SU-DHL-6 (cell line): ENCODE measurements at regions not wholly inside any gene's neighbourhood (a gene's known extent, or its start where the extent isn't known, plus 50 kb on each side); places are given as distances from the start of the nearest gene placed in this dataset.

Experiments
- H2AFZ ChIP-seq: fragments of 200-600 bp; sonication (generic); 2 replicates; pipeline ENCODE4 v1.6.1; 2014; ENCODE audit warnings: low read depth, mild to moderate bottlenecking, moderate library complexity, mixed read lengths, antibody characterized with exemption, low read length; ENCODE audit not compliant: severe bottlenecking
- H3F3A ChIP-seq: fragments of 200-600 bp; shearing (Covaris generic); 2 replicates; pipeline ENCODE4 v1.6.0; 2016; ENCODE audit warnings: antibody characterized with exemption, mild to moderate bottlenecking; ENCODE audit not compliant: insufficient read depth
- H3K27ac ChIP-seq: fragments of 200-600 bp; sonication (generic); 2 replicates; pipeline ENCODE4 v1.5.1; 2016; ENCODE audit warnings: low read depth, mild to moderate bottlenecking, low read length, moderate library complexity, mixed read lengths
- H3K27me3 ChIP-seq: fragments of 200-600 bp; sonication (generic), shearing (Covaris generic); 2 replicates; pipeline ENCODE4 v1.6.0; 2014; ENCODE audit warnings: mild to moderate bottlenecking, low read length
- H3K36me3 ChIP-seq: fragments of 200-600 bp; sonication (generic); 2 replicates; pipeline ENCODE4 v1.6.1; 2014; ENCODE audit warnings: mild to moderate bottlenecking, low read length, mixed read lengths
- H3K4me2 ChIP-seq: fragments of 300-600, 200-600 bp; shearing (Covaris generic), sonication (generic); 2 replicates; pipeline ENCODE4 v1.6.0; 2014; ENCODE audit warnings: low read length, low read depth, mild to moderate bottlenecking; ENCODE audit not compliant: poor library complexity, severe bottlenecking
- H3K4me3 ChIP-seq: fragments of 200-600 bp; sonication (generic); 2 replicates; pipeline ENCODE4 v1.5.1; 2014; ENCODE audit warnings: antibody characterized with exemption, low read length, mild to moderate bottlenecking, mixed read lengths; ENCODE audit not compliant: insufficient read depth, poor library complexity, severe bottlenecking
- H3K79me2 ChIP-seq: fragments of 200-600 bp; sonication (generic); 2 replicates; pipeline ENCODE4 v1.6.1; 2014; ENCODE audit warnings: mild to moderate bottlenecking, low read length, moderate library complexity; ENCODE audit not compliant: insufficient read depth
- H3K9ac ChIP-seq: fragments of 200-600 bp; sonication (generic); 2 replicates; pipeline ENCODE4 v1.7.0; 2014; ENCODE audit warnings: mild to moderate bottlenecking, low read length
- H3K9me2 ChIP-seq: fragments of 200-600 bp; sonication (generic); replicated peaks from 2 replicates; pipeline ENCODE4 v1.6.1; 2014; ENCODE audit warnings: low read length; ENCODE audit not compliant: insufficient read depth
- H3K9me3 ChIP-seq: fragments of 200-600 bp; sonication (generic); 2 replicates; pipeline ENCODE4 v1.6.1; 2014; ENCODE audit warnings: low read length, mixed read lengths; ENCODE audit not compliant: insufficient read depth
- H4K20me1 ChIP-seq: fragments of 200-600 bp; sonication (generic); 2 replicates; pipeline ENCODE4 v1.6.1; 2014; ENCODE audit warnings: low read depth, mild to moderate bottlenecking, antibody characterized with exemption, low read length, moderate library complexity, mixed read lengths
- EZH2phosphoT487 ChIP-seq: fragments of 200-600 bp; sonication (generic), shearing (Covaris generic); conservative IDR thresholded peaks from 2 replicates; pipeline ENCODE4 v1.6.1; 2018; ENCODE audit warnings: mild to moderate bottlenecking, antibody characterized with exemption, low read length, moderate library complexity, mixed read lengths
- TF ChIP-seq, protein P1 (sequence below): fragments of 200-600 bp; sonication (generic); IDR thresholded peaks from one replicate; pipeline ENCODE4 v1.5.1; 2017; ENCODE audit warnings: antibody characterized with exemption, mild to moderate bottlenecking, low read length, moderate library complexity; ENCODE audit not compliant: insufficient read depth, poor library complexity, severe bottlenecking

DNA sequence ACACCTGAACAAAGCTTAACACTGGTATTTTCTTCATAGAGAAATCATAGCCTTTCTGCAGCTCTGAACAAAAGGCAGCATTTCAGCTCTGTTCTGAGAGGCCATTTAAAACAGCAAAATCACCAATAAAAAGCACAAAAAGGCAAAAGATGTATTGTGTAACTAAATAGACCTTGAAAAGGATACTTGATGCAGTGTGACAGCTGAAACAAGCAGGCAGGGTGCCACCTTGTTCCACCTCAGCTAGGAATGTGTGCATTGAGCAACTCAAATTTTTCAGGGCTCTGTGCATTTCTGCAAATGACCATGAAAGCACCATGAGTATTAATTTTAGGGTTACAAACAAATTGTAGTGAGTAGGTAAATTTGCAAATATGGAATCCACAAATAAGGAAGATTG lies 65.8 kb downstream of the RHOU start:
- H4K20me1 ChIP-seq, result no peaks in the 10 kb centered on the region
- no peaks in the 10 kb centered on the region for H3K9me3 ChIP-seq
- H3F3A ChIP-seq, result no peaks in the 10 kb centered on the region
- no peak overlapping the region for H3K4me2 ChIP-seq
- H3K36me3 ChIP-seq, result no peaks in the 10 kb centered on the region
- TF ChIP-seq, protein P1, sequence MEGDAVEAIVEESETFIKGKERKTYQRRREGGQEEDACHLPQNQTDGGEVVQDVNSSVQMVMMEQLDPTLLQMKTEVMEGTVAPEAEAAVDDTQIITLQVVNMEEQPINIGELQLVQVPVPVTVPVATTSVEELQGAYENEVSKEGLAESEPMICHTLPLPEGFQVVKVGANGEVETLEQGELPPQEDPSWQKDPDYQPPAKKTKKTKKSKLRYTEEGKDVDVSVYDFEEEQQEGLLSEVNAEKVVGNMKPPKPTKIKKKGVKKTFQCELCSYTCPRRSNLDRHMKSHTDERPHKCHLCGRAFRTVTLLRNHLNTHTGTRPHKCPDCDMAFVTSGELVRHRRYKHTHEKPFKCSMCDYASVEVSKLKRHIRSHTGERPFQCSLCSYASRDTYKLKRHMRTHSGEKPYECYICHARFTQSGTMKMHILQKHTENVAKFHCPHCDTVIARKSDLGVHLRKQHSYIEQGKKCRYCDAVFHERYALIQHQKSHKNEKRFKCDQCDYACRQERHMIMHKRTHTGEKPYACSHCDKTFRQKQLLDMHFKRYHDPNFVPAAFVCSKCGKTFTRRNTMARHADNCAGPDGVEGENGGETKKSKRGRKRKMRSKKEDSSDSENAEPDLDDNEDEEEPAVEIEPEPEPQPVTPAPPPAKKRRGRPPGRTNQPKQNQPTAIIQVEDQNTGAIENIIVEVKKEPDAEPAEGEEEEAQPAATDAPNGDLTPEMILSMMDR, result no peak
- no peak for TF ChIP-seq EZH2phosphoT487
- no peaks in the 10 kb centered on the region for H3K27me3 ChIP-seq
- no peaks in the 10 kb centered on the region for H3K79me2 ChIP-seq
- no peak overlapping the region for H3K4me3 ChIP-seq
- H2AFZ ChIP-seq, result no peak overlapping the region
- H3K9me2 ChIP-seq, result no peaks in the 10 kb centered on the region
- H3K9ac ChIP-seq, result no peak overlapping the region
- no peak overlapping the region for H3K27ac ChIP-seq

DNA sequence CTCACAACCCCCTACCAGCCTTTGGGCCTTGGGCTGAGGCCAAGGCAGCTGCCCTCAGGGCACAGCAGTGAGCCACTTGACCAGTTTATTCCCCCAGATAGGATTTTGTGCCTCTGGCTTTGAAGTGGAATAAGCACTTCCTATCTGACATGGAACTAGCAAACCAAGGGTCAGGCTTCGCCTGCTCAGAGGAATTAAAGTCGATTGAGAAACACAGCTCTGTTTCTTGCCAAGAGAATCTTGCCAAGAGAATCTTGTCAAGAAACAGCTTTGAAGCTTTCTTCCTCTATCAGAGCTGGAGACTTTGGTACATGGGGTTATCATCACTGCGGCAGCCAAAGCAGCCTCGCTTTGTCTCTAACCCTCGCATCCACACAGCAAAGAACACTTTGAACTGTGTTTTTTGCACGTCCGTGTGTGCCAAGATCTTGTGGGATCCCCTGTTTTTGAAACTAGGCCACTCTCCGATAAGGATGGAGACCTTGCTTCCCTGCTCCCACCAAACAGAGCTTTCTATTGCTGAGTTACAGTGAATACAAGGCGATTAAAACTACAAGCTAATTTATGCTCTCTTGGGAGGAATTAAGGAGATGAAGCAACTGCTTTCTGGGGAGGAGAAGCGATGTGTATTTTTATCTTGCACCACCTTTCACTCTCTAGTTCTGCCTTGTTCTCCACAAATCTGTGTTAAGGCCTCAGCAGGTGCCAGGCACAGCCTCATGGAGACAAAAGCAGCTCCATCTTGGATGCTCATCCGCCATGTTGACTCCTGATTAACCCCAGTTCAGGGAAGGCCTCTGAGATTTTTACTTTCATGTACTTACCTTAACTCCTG lies 67.3 kb downstream of the RHOU start:
- Histone ChIP-seq H3K9ac (no peak overlapping the region), H3F3A (no peaks in the 10 kb centered on the region), H3K9me3 (no peaks in the 10 kb centered on the region), H3K4me2 (no peak overlapping the region), H3K36me3 (no peaks in the 10 kb centered on the region), H2AFZ (no peak overlapping the region), H3K4me3 (no peak overlapping the region), H3K79me2 (no peaks in the 10 kb centered on the region), H3K27me3 (no peaks in the 10 kb centered on the region), H4K20me1 (no peaks in the 10 kb centered on the region), H3K9me2 (no peaks in the 10 kb centered on the region), H3K27ac (no peak overlapping the region)
- TF ChIP-seq EZH2phosphoT487, result no peak
- TF ChIP-seq, protein P1, result no peak

DNA sequence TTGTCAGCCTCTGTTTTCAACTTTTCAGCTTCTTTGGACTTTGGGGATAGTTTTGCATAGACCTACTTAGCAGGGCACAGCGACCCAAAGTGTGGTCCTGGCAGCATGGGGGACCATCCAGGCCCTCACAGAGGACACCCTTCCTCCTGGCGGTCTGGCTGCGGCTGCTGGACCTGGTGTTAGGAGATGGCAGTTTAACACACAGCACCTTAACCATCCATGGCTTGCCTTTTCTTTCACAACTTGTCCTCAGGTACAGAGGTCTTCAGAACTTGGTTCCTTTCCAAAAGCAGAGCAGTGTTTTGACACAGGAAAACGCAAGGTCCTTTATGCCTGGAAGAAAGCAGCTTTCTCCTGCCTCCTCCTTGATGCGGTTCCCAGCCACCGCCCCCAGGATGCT lies 68.1 kb downstream of the RHOU start:
- no peaks in the 10 kb centered on the region for H3K9me2 ChIP-seq
- H3K27ac ChIP-seq, result no peak overlapping the region
- no peaks in the 10 kb centered on the region for H3K9me3 ChIP-seq
- H3K79me2 ChIP-seq, result no peaks in the 10 kb centered on the region
- H3K36me3 ChIP-seq, result no peaks in the 10 kb centered on the region
- no peak overlapping the region for H3K9ac ChIP-seq
- no peaks in the 10 kb centered on the region for H3F3A ChIP-seq
- H4K20me1 ChIP-seq, result no peaks in the 10 kb centered on the region
- no peak overlapping the region for H3K4me3 ChIP-seq
- no peak overlapping the region for H2AFZ ChIP-seq
- no peaks in the 10 kb centered on the region for H3K27me3 ChIP-seq
- no peak for TF ChIP-seq EZH2phosphoT487
- TF ChIP-seq, protein P1, result no peak
- no peak overlapping the region for H3K4me2 ChIP-seq
